ENCODE measurements at regions not wholly inside any gene's neighbourhood (a gene's known extent, or its start where the extent isn't known, plus 50 kb on each side); places are given as distances from the start of the nearest gene placed in this dataset.

GRCh38 chr4:30868111-30868895 is 148.1 kb downstream of the PCDH7 start:
- no peak for TF ChIP-seq POLR2AphosphoS5 (IDR thresholded peaks at IDR 0.05)
- TF ChIP-seq CTCF (IDR thresholded peaks at IDR 0.05), result no peak
- no peak for TF ChIP-seq EP300 (IDR thresholded peaks at IDR 0.05)
- no peak for TF ChIP-seq POLR2A (IDR thresholded peaks at IDR 0.05)
